Chondrocyte (in vitro differentiated cells): ENCODE measurements at regions not wholly inside any gene's neighbourhood (a gene's known extent, or its start where the extent isn't known, plus 50 kb on each side); places are given as distances from the start of the nearest gene placed in this dataset.

Experiments
- DNase-seq: peaks from one replicate; pipeline ENCODE4 v3.0.0; 2021; ENCODE audit warnings: mixed read lengths, low spot score
- H3K27ac Mint-ChIP-seq: one replicate; pipeline ENCODE4 v1.8.0; 2021; ENCODE audit warnings: mild to moderate bottlenecking, moderate library complexity, mixed read lengths; ENCODE audit not compliant: unreplicated experiment
- H3K27me3 Mint-ChIP-seq: 2 replicates; pipeline ENCODE4 v1.8.0; 2021; ENCODE audit warnings: low read depth, mixed read lengths
- H3K36me3 Mint-ChIP-seq: 2 replicates; pipeline ENCODE4 v1.8.0; 2021; ENCODE audit warnings: low read depth, mixed read lengths
- H3K4me1 Mint-ChIP-seq: 2 replicates; pipeline ENCODE4 v1.8.0; 2021; ENCODE audit warnings: low read depth, mild to moderate bottlenecking, mixed read lengths
- H3K4me3 Mint-ChIP-seq: one replicate; pipeline ENCODE4 v1.8.0; 2021; ENCODE audit warnings: mild to moderate bottlenecking, moderate library complexity, mixed read lengths; ENCODE audit not compliant: unreplicated experiment
- H3K9me3 Mint-ChIP-seq: 2 replicates; pipeline ENCODE4 v1.8.0; 2021; ENCODE audit warnings: low read depth, mixed read lengths
- CTCF ChIP-seq: fragments of 200-600 bp; sonication (generic); IDR thresholded peaks from 2 replicates; pipeline ENCODE4 v1.5.0; 2021; ENCODE audit warnings: antibody characterized with exemption, mild to moderate bottlenecking, moderate library complexity

GRCh38 chr16:7998789-7999453, 591.4 kb downstream of the TMEM114 start:
- no peak overlapping the region for H3K4me3 Mint-ChIP-seq

GRCh38 chr16:7997966-7998365, 592.3 kb downstream of the TMEM114 start:
- no peaks in the 10 kb centered on the region for H3K27me3 Mint-ChIP-seq
- DNase-seq = no peak
- no peak overlapping the region for H3K4me3 Mint-ChIP-seq

More at GRCh38 chr16:7998789-7999453, 591.4 kb downstream of the TMEM114 start:
- Mint-ChIP-seq H3K4me1 (no peaks in the 10 kb centered on the region), H3K36me3 (no peaks in the 10 kb centered on the region), H3K27me3 (no peaks in the 10 kb centered on the region), H3K9me3 (peaks cover 73% of the 10 kb centered on the region), H3K27ac (no peak overlapping the region)
- no peak for DNase-seq
- no peak for TF ChIP-seq CTCF

DNA sequence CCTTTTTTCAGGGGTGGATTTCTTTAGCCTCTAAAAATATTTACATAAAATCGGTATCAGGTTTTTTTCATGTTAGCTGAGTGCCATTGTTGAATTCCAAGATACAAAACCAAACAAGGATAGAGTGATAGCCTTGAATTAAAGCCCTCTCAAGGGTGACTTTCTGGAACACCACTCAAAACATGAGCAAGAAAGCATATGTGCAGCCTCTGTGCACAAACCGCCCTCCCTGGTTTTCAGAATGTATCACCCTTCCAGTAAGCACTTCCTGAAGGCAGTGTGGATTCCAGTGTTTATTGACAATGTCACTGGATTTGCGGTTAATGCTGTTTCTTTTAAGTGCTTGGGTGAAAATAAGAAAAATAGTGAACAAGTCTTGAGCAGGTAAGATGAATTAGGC, 597.7 kb downstream of the TMEM114 start:
- no peak for TF ChIP-seq CTCF
- no peak overlapping the region for H3K27ac Mint-ChIP-seq
- H3K9me3 Mint-ChIP-seq = peaks cover 40% of the 10 kb centered on the region
- H3K4me1 Mint-ChIP-seq = no peaks in the 10 kb centered on the region
- no peak overlapping the region for H3K4me3 Mint-ChIP-seq
- DNase-seq = no peak
- no peaks in the 10 kb centered on the region for H3K36me3 Mint-ChIP-seq
- no peaks in the 10 kb centered on the region for H3K27me3 Mint-ChIP-seq

More at GRCh38 chr16:7997966-7998365, 592.3 kb downstream of the TMEM114 start:
- Mint-ChIP-seq H3K27ac (no peak overlapping the region), H3K36me3 (no peaks in the 10 kb centered on the region), H3K9me3 (peaks cover 71% of the 10 kb centered on the region), H3K4me1 (no peaks in the 10 kb centered on the region)
- TF ChIP-seq CTCF = no peak

- Mint-ChIP-seq H3K4me1 (no peaks in the 10 kb centered on the region), H3K9me3 (peaks cover 24% of the 10 kb centered on the region)
These were observed 599.6 kb downstream of the TMEM114 start for GRCh38 chr16:7990626-7991260.

GRCh38 chr16:7983676-7984075, 606.6 kb downstream of the TMEM114 start:
- Mint-ChIP-seq H3K36me3 (no peaks in the 10 kb centered on the region), H3K4me1 (no peaks in the 10 kb centered on the region), H3K27ac (no peak overlapping the region), H3K9me3 (peaks cover 5% of the 10 kb centered on the region), H3K4me3 (no peak overlapping the region), H3K27me3 (no peaks in the 10 kb centered on the region)
- TF ChIP-seq CTCF = no peak
- DNase-seq = no peak

More at GRCh38 chr16:7990626-7991260, 599.6 kb downstream of the TMEM114 start:
- no peak overlapping the region for H3K4me3 Mint-ChIP-seq
- TF ChIP-seq CTCF = no peak
- no peaks in the 10 kb centered on the region for H3K36me3 Mint-ChIP-seq
- no peak for DNase-seq
- H3K27ac Mint-ChIP-seq = no peak overlapping the region
- H3K27me3 Mint-ChIP-seq = no peaks in the 10 kb centered on the region
